Astrocyte of the cerebellum (primary cell): ENCODE measurements at regions not wholly inside any gene's neighbourhood (a gene's known extent, or its start where the extent isn't known, plus 50 kb on each side); places are given as distances from the start of the nearest gene placed in this dataset.

ENCODE experiments used
- DNase-seq: peaks from one replicate; pipeline ENCODE4 v3.0.0-alpha.2; 2011; ENCODE audit warnings: low read depth
- H3K4me3 ChIP-seq: 2 replicates; pipeline ENCODE4 v1.5.1; 2011; ENCODE audit warnings: mild to moderate bottlenecking, low read depth, low read length, moderate library complexity
- CTCF ChIP-seq: IDR thresholded peaks from 2 replicates; pipeline ENCODE4 v1.5.1; 2012; ENCODE audit warnings: low read length, low read depth, moderate library complexity, mild to moderate bottlenecking; ENCODE audit errors: missing control alignments
- in situ Hi-C: cut with HindIII; loops from 2 replicates; pipeline ENCODE4 v1.10.0; 2017; ENCODE audit warnings: low sequenced_read_pairs

GRCh38 chr4:130356873-130357272, 1260.9 kb downstream of the C4orf33 start:
- DNase-seq, result no peak
- no peak overlapping the region for H3K4me3 ChIP-seq
- in situ Hi-C loops, result no loop called here
- TF ChIP-seq CTCF, result no peak

GRCh38 chr4:130359542-130359941, 1263.6 kb downstream of the C4orf33 start:
- peak; percentile 46 for TF ChIP-seq CTCF
- no peak overlapping the region for H3K4me3 ChIP-seq
- peak; percentile 15 for DNase-seq
- in situ Hi-C loops, result no loop called here

GRCh38 chr4:130361616-130362015, 1265.7 kb downstream of the C4orf33 start:
- DNase-seq, result no peak
- in situ Hi-C loops, result no loop called here
- TF ChIP-seq CTCF, result no peak
- no peak overlapping the region for H3K4me3 ChIP-seq

- no peak for TF ChIP-seq CTCF
- no peak overlapping the region for H3K4me3 ChIP-seq
- no peak for DNase-seq
- in situ Hi-C loops, result no loop called here
Observed at GRCh38 chr4:130368668-130369067, 1272.7 kb downstream of the C4orf33 start.

GRCh38 chr4:130393231-130393630, 1297.3 kb downstream of the C4orf33 start:
- no peak overlapping the region for H3K4me3 ChIP-seq
- TF ChIP-seq CTCF, result no peak
- in situ Hi-C loops, result no loop called here
- peak; percentile 64 for DNase-seq

- TF ChIP-seq CTCF, result no peak
- H3K4me3 ChIP-seq, result no peak overlapping the region
- DNase-seq, result peak; percentile 42
- in situ Hi-C loops, result no loop called here
Observed at GRCh38 chr4:130393642-130394041, 1297.7 kb downstream of the C4orf33 start.

- TF ChIP-seq CTCF, result no peak
- no peak overlapping the region for H3K4me3 ChIP-seq
- peak; percentile 47 for DNase-seq
- in situ Hi-C loops, result no loop called here
Observed at GRCh38 chr4:130395871-130396270, 1299.9 kb downstream of the C4orf33 start.
